ENCODE measurements at regions not wholly inside any gene's neighbourhood (a gene's known extent, or its start where the extent isn't known, plus 50 kb on each side); places are given as distances from the start of the nearest gene placed in this dataset.
A peak's percentile ranks its signal among the peaks of the same experiment; 100 is the strongest.

GRCh38 chr6:167565388-167565787 is 240.5 kb downstream of the TTLL2 start:
- H3K9ac ChIP-seq (ENCODE audit: low read depth in 2 of 2, low read length in 2 of 2): no peak overlapping the region
- no peak overlapping the region for H3K27ac ChIP-seq
- H3K9me3 ChIP-seq: no peaks in the 10 kb centered on the region
- no peak for TF ChIP-seq CTCF (IDR thresholded peaks at IDR 0.05)
- H3K27me3 ChIP-seq: no peaks in the 10 kb centered on the region
- H3K4me3 ChIP-seq: no peak overlapping the region
- peak; percentile 5 for DNase-seq
- H3K36me3 ChIP-seq: no peaks in the 10 kb centered on the region
- intact Hi-C loops (cut with DNase I): no loop called here
- no peaks in the 10 kb centered on the region for H3K4me1 ChIP-seq

GRCh38 chr6:167565884-167566599 is 241.2 kb downstream of the TTLL2 start:
- no peaks in the 10 kb centered on the region for H3K4me1 ChIP-seq
- intact Hi-C loops (cut with DNase I): no loop called here
- TF ChIP-seq CTCF (IDR thresholded peaks at IDR 0.05): no peak
- no peak overlapping the region for H3K4me3 ChIP-seq
- H3K9ac ChIP-seq (ENCODE audit: low read depth in 2 of 2, low read length in 2 of 2): no peak overlapping the region
- H3K9me3 ChIP-seq: no peaks in the 10 kb centered on the region
- H3K27me3 ChIP-seq: no peaks in the 10 kb centered on the region
- DNase-seq: peak; percentile 32
- H3K27ac ChIP-seq: no peak overlapping the region
- no peaks in the 10 kb centered on the region for H3K36me3 ChIP-seq

GRCh38 chr6:167566711-167567141 is 241.8 kb downstream of the TTLL2 start:
- intact Hi-C loops (cut with DNase I): no loop called here

GRCh38 chr6:167567142-167568033 is 242.5 kb downstream of the TTLL2 start:
- no peaks in the 10 kb centered on the region for H3K36me3 ChIP-seq
- no peaks in the 10 kb centered on the region for H3K9me3 ChIP-seq
- no peaks in the 10 kb centered on the region for H3K4me1 ChIP-seq
- no peaks in the 10 kb centered on the region for H3K27me3 ChIP-seq
- no peak overlapping the region for H3K4me3 ChIP-seq
- H3K9ac ChIP-seq (ENCODE audit: low read depth in 2 of 2, low read length in 2 of 2): no peak overlapping the region
- peak; percentile 16 for DNase-seq
- TF ChIP-seq CTCF (IDR thresholded peaks at IDR 0.05): no peak
- intact Hi-C loops (cut with DNase I): no loop called here
- H3K27ac ChIP-seq: no peak overlapping the region

More at GRCh38 chr6:167566711-167567141, 241.8 kb downstream of the TTLL2 start:
- DNase-seq: peak; percentile 12
- H3K36me3 ChIP-seq: no peaks in the 10 kb centered on the region
- H3K9me3 ChIP-seq: no peaks in the 10 kb centered on the region
- no peaks in the 10 kb centered on the region for H3K27me3 ChIP-seq
- TF ChIP-seq CTCF (IDR thresholded peaks at IDR 0.05): no peak
- no peak overlapping the region for H3K4me3 ChIP-seq
- no peak overlapping the region for H3K9ac ChIP-seq (ENCODE audit: low read depth in 2 of 2, low read length in 2 of 2)
- H3K4me1 ChIP-seq: no peaks in the 10 kb centered on the region
- H3K27ac ChIP-seq: no peak overlapping the region

GRCh38 chr6:167568407-167569024 is 243.6 kb downstream of the TTLL2 start:
- no peaks in the 10 kb centered on the region for H3K9me3 ChIP-seq
- no peaks in the 10 kb centered on the region for H3K27me3 ChIP-seq
- peak; percentile 13 for DNase-seq
- intact Hi-C loops (cut with DNase I): no loop called here
- no peak overlapping the region for H3K9ac ChIP-seq (ENCODE audit: low read depth in 2 of 2, low read length in 2 of 2)
- no peak for TF ChIP-seq CTCF (IDR thresholded peaks at IDR 0.05)
- no peaks in the 10 kb centered on the region for H3K36me3 ChIP-seq
- H3K27ac ChIP-seq: no peak overlapping the region
- no peak overlapping the region for H3K4me3 ChIP-seq
- no peaks in the 10 kb centered on the region for H3K4me1 ChIP-seq

All from colonic mucosa (tissue), 4 donors.